IPS-15b (cell line): ENCODE measurements at regions not wholly inside any gene's neighbourhood (a gene's known extent, or its start where the extent isn't known, plus 50 kb on each side); places are given as distances from the start of the nearest gene placed in this dataset.

Source experiments
- H3K27me3 ChIP-seq: one replicate; pipeline ENCODE4 v1.6.1; 2013; ENCODE audit warnings: low read length; ENCODE audit not compliant: control insufficient read depth, insufficient read depth
- H3K36me3 ChIP-seq: one replicate; pipeline ENCODE4 v1.6.1; 2013; ENCODE audit warnings: low read length; ENCODE audit not compliant: control insufficient read depth, insufficient read depth
- H3K4me1 ChIP-seq: one replicate; pipeline ENCODE4 v1.6.1; 2013; ENCODE audit warnings: mild to moderate bottlenecking, low read length; ENCODE audit not compliant: control insufficient read depth, insufficient read depth
- H3K4me3 ChIP-seq: one replicate; pipeline ENCODE4 v1.5.1; 2013; ENCODE audit warnings: low read depth, low read length
- H3K9ac ChIP-seq: one replicate; pipeline ENCODE4 v1.6.1; 2013; ENCODE audit warnings: low read depth, mild to moderate bottlenecking, low read length
- H3K9me3 ChIP-seq: one replicate; pipeline ENCODE4 v1.6.1; 2013; ENCODE audit warnings: mild to moderate bottlenecking, low read length; ENCODE audit not compliant: control insufficient read depth, insufficient read depth

- Histone ChIP-seq H3K4me3 (no peak overlapping the region), H3K27me3 (no peaks in the 10 kb centered on the region), H3K4me1 (no peaks in the 10 kb centered on the region), H3K36me3 (no peaks in the 10 kb centered on the region), H3K9me3 (no peaks in the 10 kb centered on the region), H3K9ac (no peak overlapping the region)
These were observed 389.0 kb downstream of the TAF11L14 start for GRCh38 chr5:18023275-18023674.

- no peak overlapping the region for H3K4me3 ChIP-seq
- no peaks in the 10 kb centered on the region for H3K9me3 ChIP-seq
- no peak overlapping the region for H3K9ac ChIP-seq
- H3K4me1 ChIP-seq: no peaks in the 10 kb centered on the region
- no peaks in the 10 kb centered on the region for H3K27me3 ChIP-seq
- H3K36me3 ChIP-seq: no peaks in the 10 kb centered on the region
These were observed 389.7 kb downstream of the TAF11L14 start for GRCh38 chr5:18023986-18024385.

DNA sequence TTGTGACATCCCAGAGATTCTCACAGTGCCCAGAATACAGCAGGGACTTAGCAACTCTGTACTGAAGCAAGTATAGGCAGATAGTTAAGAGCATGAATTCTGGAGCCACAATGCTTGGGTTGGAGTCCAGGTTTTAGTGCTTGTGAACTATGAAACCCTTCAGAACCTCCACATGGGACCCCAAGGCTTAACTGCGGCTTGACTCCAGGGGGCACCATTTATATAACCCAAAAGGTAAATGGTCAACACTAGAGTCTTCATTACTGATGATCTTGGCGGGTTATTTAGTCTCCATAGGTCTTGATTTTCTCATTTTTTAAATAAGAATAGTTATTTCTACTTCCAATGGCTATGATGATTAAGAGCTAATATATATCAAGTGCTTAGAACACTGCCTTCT is 390.3 kb downstream of the TAF11L14 start:
- Histone ChIP-seq H3K36me3 (no peaks in the 10 kb centered on the region), H3K9ac (no peak overlapping the region), H3K4me1 (no peaks in the 10 kb centered on the region)

GRCh38 chr5:18027241-18027867 is 393.1 kb downstream of the TAF11L14 start:
- Histone ChIP-seq H3K9ac (no peak overlapping the region), H3K4me3 (no peak overlapping the region), H3K27me3 (no peaks in the 10 kb centered on the region), H3K9me3 (no peaks in the 10 kb centered on the region), H3K36me3 (no peaks in the 10 kb centered on the region), H3K4me1 (no peaks in the 10 kb centered on the region)

More for the DNA sequence above, 390.3 kb downstream of the TAF11L14 start:
- no peaks in the 10 kb centered on the region for H3K27me3 ChIP-seq
- H3K4me3 ChIP-seq: no peak overlapping the region
- no peaks in the 10 kb centered on the region for H3K9me3 ChIP-seq

GRCh38 chr5:18028036-18028435 is 393.8 kb downstream of the TAF11L14 start:
- H3K9me3 ChIP-seq: no peaks in the 10 kb centered on the region
- H3K4me1 ChIP-seq: no peaks in the 10 kb centered on the region
- H3K27me3 ChIP-seq: no peaks in the 10 kb centered on the region
- H3K9ac ChIP-seq: no peak overlapping the region
- no peak overlapping the region for H3K4me3 ChIP-seq
- H3K36me3 ChIP-seq: no peaks in the 10 kb centered on the region

GRCh38 chr5:18032744-18033143 is 398.5 kb downstream of the TAF11L14 start:
- no peak overlapping the region for H3K4me3 ChIP-seq
- no peaks in the 10 kb centered on the region for H3K27me3 ChIP-seq
- H3K36me3 ChIP-seq: no peaks in the 10 kb centered on the region
- H3K9ac ChIP-seq: no peak overlapping the region
- no peaks in the 10 kb centered on the region for H3K4me1 ChIP-seq
- no peaks in the 10 kb centered on the region for H3K9me3 ChIP-seq

DNA sequence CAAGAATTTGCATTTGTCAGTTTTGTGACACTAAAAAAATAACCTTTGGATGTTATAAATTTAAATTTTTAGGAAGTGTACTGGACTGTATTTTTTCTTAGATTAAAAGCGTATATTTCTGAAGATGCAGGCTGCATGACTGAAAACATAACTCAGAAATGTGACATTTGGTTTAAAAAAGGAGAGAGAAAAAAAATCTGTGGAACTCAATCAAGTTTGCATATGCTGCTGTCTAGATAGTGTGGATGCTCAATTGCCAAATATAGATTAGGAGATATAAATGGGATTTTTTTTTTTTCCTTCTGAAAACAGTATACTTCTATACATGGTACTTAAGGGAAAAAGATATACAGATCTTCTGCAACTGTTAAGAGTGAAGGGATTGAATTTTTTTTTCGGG is 402.3 kb downstream of the TAF11L14 start:
- Histone ChIP-seq H3K4me3 (no peak overlapping the region), H3K27me3 (no peaks in the 10 kb centered on the region), H3K4me1 (no peaks in the 10 kb centered on the region), H3K9ac (no peak overlapping the region), H3K9me3 (no peaks in the 10 kb centered on the region), H3K36me3 (no peaks in the 10 kb centered on the region)

DNA sequence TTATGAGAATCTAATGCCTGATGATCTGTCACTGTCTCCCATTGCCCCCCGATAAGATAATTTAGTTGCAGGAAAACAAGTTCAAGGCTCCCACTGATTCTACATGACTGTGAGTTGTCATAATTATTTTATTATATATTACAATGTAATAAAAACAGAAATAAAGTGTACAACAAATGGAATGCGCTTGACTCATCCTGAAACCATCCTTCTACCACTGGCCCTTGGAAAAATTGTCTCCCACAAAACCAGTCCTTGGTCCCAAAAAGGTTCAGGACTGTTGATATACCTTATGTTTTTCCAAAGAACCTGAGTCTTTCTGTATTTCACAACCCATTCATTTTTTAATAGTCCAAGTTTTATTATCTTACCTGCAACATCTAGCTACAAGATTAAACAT is 403.5 kb downstream of the TAF11L14 start:
- H3K27me3 ChIP-seq: no peaks in the 10 kb centered on the region
- H3K4me3 ChIP-seq: no peak overlapping the region
- H3K36me3 ChIP-seq: no peaks in the 10 kb centered on the region
- H3K4me1 ChIP-seq: no peaks in the 10 kb centered on the region
- H3K9me3 ChIP-seq: no peaks in the 10 kb centered on the region
- no peak overlapping the region for H3K9ac ChIP-seq

DNA sequence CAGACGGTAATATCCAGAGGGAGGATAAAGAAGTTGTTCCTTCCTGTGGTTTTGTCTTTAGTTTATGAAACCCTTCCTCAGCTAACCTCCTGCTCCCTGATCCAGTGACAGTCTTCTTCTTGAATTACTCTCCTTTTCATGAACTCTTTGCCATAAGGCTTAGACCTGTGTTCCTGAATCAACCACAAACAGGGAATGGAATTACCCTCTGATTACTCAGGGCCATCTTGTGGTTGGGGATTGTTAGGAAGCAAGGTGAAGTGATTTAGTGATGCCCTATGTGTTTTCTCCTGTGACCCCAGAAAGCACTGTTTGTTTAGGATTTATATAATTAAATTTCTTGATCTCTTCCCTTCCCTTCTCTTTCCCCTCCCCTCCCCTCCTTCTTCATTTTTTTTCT is 409.1 kb downstream of the TAF11L14 start:
- Histone ChIP-seq H3K9me3 (no peaks in the 10 kb centered on the region), H3K27me3 (no peaks in the 10 kb centered on the region), H3K9ac (no peak overlapping the region), H3K4me1 (no peaks in the 10 kb centered on the region), H3K36me3 (no peaks in the 10 kb centered on the region), H3K4me3 (no peak overlapping the region)

GRCh38 chr5:18048449-18048848 is 414.2 kb downstream of the TAF11L14 start:
- H3K9me3 ChIP-seq: no peaks in the 10 kb centered on the region
- no peak overlapping the region for H3K4me3 ChIP-seq
- H3K36me3 ChIP-seq: no peaks in the 10 kb centered on the region
- H3K9ac ChIP-seq: no peak overlapping the region
- no peaks in the 10 kb centered on the region for H3K4me1 ChIP-seq
- no peaks in the 10 kb centered on the region for H3K27me3 ChIP-seq

DNA sequence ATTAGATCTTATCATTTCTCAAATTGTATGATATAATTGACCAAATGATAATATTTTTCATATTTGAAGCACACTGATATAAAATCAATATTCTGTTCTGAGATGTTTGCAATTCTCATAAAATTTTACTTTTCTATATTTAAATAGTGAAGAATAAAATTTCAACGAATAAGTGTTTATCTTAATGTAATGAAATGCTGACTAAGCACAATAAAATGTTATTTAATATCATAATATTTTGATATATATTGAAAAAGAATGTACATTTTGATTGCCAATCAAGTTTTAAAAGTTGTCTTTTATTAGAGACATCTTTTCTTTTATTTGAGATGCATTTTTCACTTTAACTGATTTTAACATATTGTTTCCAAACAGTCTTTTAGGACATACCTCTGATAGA is 416.1 kb downstream of the TAF11L14 start:
- no peaks in the 10 kb centered on the region for H3K9me3 ChIP-seq
- no peaks in the 10 kb centered on the region for H3K27me3 ChIP-seq

DNA sequence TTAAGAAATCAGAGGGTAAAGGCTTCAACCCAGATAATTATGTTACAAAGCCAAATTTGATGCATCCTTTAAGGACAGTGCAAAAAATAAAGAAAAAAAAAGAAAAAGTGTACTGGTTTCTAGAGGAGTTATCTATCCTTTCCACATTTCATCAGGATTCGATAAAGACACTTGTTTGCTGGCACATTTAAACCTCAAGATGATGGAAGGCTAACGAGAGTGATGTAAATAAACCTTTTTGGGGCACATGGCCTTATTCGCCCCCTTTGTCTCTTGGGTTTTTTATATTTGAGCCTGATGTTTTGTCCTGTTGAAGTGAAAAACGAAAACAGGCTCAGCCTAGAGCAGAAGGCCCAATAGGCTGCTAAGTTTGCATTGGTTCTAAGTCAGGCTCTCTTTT is 416.5 kb downstream of the TAF11L14 start:
- H3K4me3 ChIP-seq: no peak overlapping the region
- no peaks in the 10 kb centered on the region for H3K4me1 ChIP-seq
- H3K36me3 ChIP-seq: no peaks in the 10 kb centered on the region
- H3K9ac ChIP-seq: no peak overlapping the region
- no peaks in the 10 kb centered on the region for H3K9me3 ChIP-seq
- H3K27me3 ChIP-seq: no peaks in the 10 kb centered on the region

More for the DNA sequence above, 416.1 kb downstream of the TAF11L14 start:
- Histone ChIP-seq H3K4me1 (no peaks in the 10 kb centered on the region), H3K9ac (no peak overlapping the region), H3K36me3 (no peaks in the 10 kb centered on the region), H3K4me3 (no peak overlapping the region)
